Dermis blood vessel endothelial cell (primary cell): ENCODE measurements at regions not wholly inside any gene's neighbourhood (a gene's known extent, or its start where the extent isn't known, plus 50 kb on each side); places are given as distances from the start of the nearest gene placed in this dataset.
"Not testable (repeated sequence)": the region's sequence is repeated elsewhere in the genome, so short reads cannot be mapped to it uniquely, and the experiment has no call there.

Source experiments
- DNase-seq: peaks from one replicate; pipeline ENCODE4 v3.0.0; 2010

- no peak for DNase-seq
Observed at GRCh38 chr19:27894906-27895754, 1317.8 kb downstream of the UQCRFS1 start.

- DNase-seq = no peak
Observed at GRCh38 chr19:27892500-27892899, 1320.5 kb downstream of the UQCRFS1 start.

- DNase-seq = no peak
Observed at GRCh38 chr19:27891411-27891810, 1321.5 kb downstream of the UQCRFS1 start.

GRCh38 chr19:27890696-27891095, 1322.3 kb downstream of the UQCRFS1 start:
- DNase-seq = no peak

GRCh38 chr19:27890206-27890605, 1322.7 kb downstream of the UQCRFS1 start:
- DNase-seq = no peak

- DNase-seq = no peak
Observed at GRCh38 chr19:27889156-27889555, 1323.8 kb downstream of the UQCRFS1 start.

- DNase-seq = no peak
Observed at GRCh38 chr19:27887946-27888345, 1325.0 kb downstream of the UQCRFS1 start.

- DNase-seq = no peak
Observed at GRCh38 chr19:27885359-27885758, 1327.6 kb downstream of the UQCRFS1 start.

GRCh38 chr19:27884376-27884775, 1328.6 kb downstream of the UQCRFS1 start:
- DNase-seq = no peak

- DNase-seq = no peak
Observed at GRCh38 chr19:27881213-27881612, 1331.7 kb downstream of the UQCRFS1 start.

GRCh38 chr19:27876976-27877512, 1335.9 kb downstream of the UQCRFS1 start:
- no peak for DNase-seq

GRCh38 chr19:27876489-27876888, 1336.5 kb downstream of the UQCRFS1 start:
- no peak for DNase-seq

- DNase-seq = no peak
Observed at GRCh38 chr19:27872370-27872769, 1340.6 kb downstream of the UQCRFS1 start.

- DNase-seq = no peak
Observed at GRCh38 chr19:27870293-27870692, 1342.7 kb downstream of the UQCRFS1 start.

GRCh38 chr19:27868007-27868406, 1344.9 kb downstream of the UQCRFS1 start:
- DNase-seq = no peak

GRCh38 chr19:27865927-27866777, 1346.8 kb downstream of the UQCRFS1 start:
- DNase-seq = no peak

GRCh38 chr19:27861411-27861975, 1351.5 kb downstream of the UQCRFS1 start:
- no peak for DNase-seq

- DNase-seq = no peak
Observed at GRCh38 chr19:27860309-27860934, 1352.5 kb downstream of the UQCRFS1 start.

GRCh38 chr19:27859689-27860088, 1353.3 kb downstream of the UQCRFS1 start:
- DNase-seq = no peak

- DNase-seq = no peak
Observed at GRCh38 chr19:27858981-27859581, 1353.9 kb downstream of the UQCRFS1 start.

GRCh38 chr19:27852931-27853330, 1360.0 kb downstream of the UQCRFS1 start:
- DNase-seq = not testable (repeated sequence)

- DNase-seq = no peak
Observed at GRCh38 chr19:27851543-27852060, 1361.3 kb downstream of the UQCRFS1 start.
